SJCRH30 (cell line): ENCODE measurements at regions not wholly inside any gene's neighbourhood (a gene's known extent, or its start where the extent isn't known, plus 50 kb on each side); places are given as distances from the start of the nearest gene placed in this dataset.

ENCODE experiments used
- DNase-seq, 2 experiments: peaks; one replicate each; pipeline ENCODE4 v3.0.0-alpha.2; 2015 to 2020
- H3K27ac ChIP-seq: fragments of 250-450 bp; sonication (Bioruptor Pico); 2 replicates; pipeline ENCODE4 v1.5.1; 2020; ENCODE audit warnings: mild to moderate bottlenecking, moderate library complexity
- H3K27me3 ChIP-seq: fragments of 250-450 bp; sonication (Bioruptor Pico); 2 replicates; pipeline ENCODE4 v1.5.1; 2020; ENCODE audit warnings: mild to moderate bottlenecking, moderate library complexity
- H3K36me3 ChIP-seq: fragments of 250-450 bp; sonication (Bioruptor Pico); 2 replicates; pipeline ENCODE4 v1.5.1; 2020; ENCODE audit warnings: mild to moderate bottlenecking, moderate library complexity
- H3K4me1 ChIP-seq: fragments of 250-450 bp; sonication (Bioruptor Pico); 2 replicates; pipeline ENCODE4 v1.5.1; 2020; ENCODE audit warnings: mild to moderate bottlenecking, moderate library complexity
- H3K4me3 ChIP-seq: fragments of 250-450 bp; sonication (Bioruptor Pico); 2 replicates; pipeline ENCODE4 v1.5.1; 2020; ENCODE audit warnings: mild to moderate bottlenecking, moderate library complexity
- H3K9me3 ChIP-seq: fragments of 250-450 bp; sonication (Bioruptor Pico); replicated peaks from 2 replicates; pipeline ENCODE4 v1.5.1; 2020; ENCODE audit warnings: mild to moderate bottlenecking, moderate library complexity

DNA sequence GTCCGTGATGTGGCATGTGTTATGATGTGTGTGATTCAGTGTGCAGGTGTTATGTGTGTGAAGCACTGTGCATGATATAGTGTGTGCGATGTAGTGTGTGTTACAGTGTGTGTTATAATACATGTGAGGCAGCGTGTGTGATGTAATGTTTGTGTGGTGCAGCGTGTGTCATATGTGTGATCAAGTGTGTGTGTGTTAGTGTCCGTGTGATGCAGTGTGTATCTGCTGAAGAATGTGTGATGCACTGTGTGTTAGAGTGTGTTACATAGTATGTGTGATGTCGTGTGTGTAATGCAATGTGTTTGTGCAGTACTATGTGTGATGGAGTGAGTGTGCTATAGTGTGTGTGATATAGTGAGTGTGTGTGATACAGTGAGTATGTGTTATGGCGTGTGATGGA, 182.8 kb upstream of the SOX11 start:
- Histone ChIP-seq H3K9me3 (no peaks in the 10 kb centered on the region), H3K4me1 (no peaks in the 10 kb centered on the region), H3K4me3 (no peak overlapping the region), H3K27me3 (no peaks in the 10 kb centered on the region), H3K27ac (no peak overlapping the region), H3K36me3 (no peaks in the 10 kb centered on the region)
- DNase-seq: no peak

DNA sequence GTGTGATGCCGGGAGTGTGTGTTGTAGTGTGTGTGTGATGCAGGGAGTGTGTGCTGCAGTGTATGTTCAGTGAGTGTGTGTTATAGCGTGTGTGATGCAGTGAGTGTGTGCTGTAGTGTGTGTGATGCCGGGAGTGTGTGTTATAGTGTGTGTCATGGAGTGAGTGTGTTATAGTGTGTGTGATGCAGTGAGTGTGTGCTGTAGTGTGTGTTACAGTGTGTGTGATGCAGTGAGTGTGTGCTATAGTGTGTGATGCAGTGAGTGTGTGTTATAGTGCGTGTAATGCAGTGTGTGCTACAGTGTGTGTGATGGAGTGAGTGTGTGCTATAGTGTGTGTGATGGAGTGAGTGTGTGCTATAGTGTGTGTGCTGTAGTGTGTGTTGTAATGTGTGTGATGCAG, 182.1 kb upstream of the SOX11 start:
- no peaks in the 10 kb centered on the region for H3K36me3 ChIP-seq
- no peak overlapping the region for H3K4me3 ChIP-seq
- no peaks in the 10 kb centered on the region for H3K4me1 ChIP-seq
- H3K27me3 ChIP-seq: no peaks in the 10 kb centered on the region
- no peak overlapping the region for H3K27ac ChIP-seq
- no peak for DNase-seq
- H3K9me3 ChIP-seq: no peaks in the 10 kb centered on the region

- Histone ChIP-seq H3K27me3 (no peaks in the 10 kb centered on the region), H3K36me3 (no peaks in the 10 kb centered on the region), H3K27ac (no peak overlapping the region), H3K4me3 (no peak overlapping the region), H3K4me1 (no peaks in the 10 kb centered on the region), H3K9me3 (no peaks in the 10 kb centered on the region)
- DNase-seq: no peak
These were observed 176.5 kb upstream of the SOX11 start for GRCh38 chr2:5515693-5516092.

GRCh38 chr2:5519286-5519685, 172.9 kb upstream of the SOX11 start:
- Histone ChIP-seq H3K27me3 (no peaks in the 10 kb centered on the region), H3K9me3 (no peaks in the 10 kb centered on the region), H3K36me3 (no peaks in the 10 kb centered on the region), H3K4me1 (peaks cover 4% of the 10 kb centered on the region), H3K4me3 (no peak overlapping the region), H3K27ac (no peak overlapping the region)
- DNase-seq: no peak

- H3K9me3 ChIP-seq: no peaks in the 10 kb centered on the region
- DNase-seq: peak; percentile 40 to 69
These were observed 171.7 kb upstream of the SOX11 start for GRCh38 chr2:5520463-5520972.

GRCh38 chr2:5521461-5521860, 170.7 kb upstream of the SOX11 start:
- H3K4me1 ChIP-seq: peaks cover 13% of the 10 kb centered on the region
- H3K4me3 ChIP-seq: no peak overlapping the region
- H3K9me3 ChIP-seq: no peaks in the 10 kb centered on the region
- H3K27me3 ChIP-seq: no peaks in the 10 kb centered on the region
- H3K36me3 ChIP-seq: no peaks in the 10 kb centered on the region
- H3K27ac ChIP-seq: no peak overlapping the region
- peak; percentile 29 to 62 for DNase-seq

More at GRCh38 chr2:5520463-5520972, 171.7 kb upstream of the SOX11 start:
- Histone ChIP-seq H3K27me3 (no peaks in the 10 kb centered on the region), H3K4me1 (peaks cover 13% of the 10 kb centered on the region), H3K36me3 (no peaks in the 10 kb centered on the region), H3K4me3 (peak overlapping the region; percentile 22), H3K27ac (no peak overlapping the region)

- no peak overlapping the region for H3K4me3 ChIP-seq
- peak; percentile 72 to 86 for DNase-seq
- no peaks in the 10 kb centered on the region for H3K36me3 ChIP-seq
- H3K27ac ChIP-seq: no peak overlapping the region
- H3K9me3 ChIP-seq: no peaks in the 10 kb centered on the region
- no peaks in the 10 kb centered on the region for H3K27me3 ChIP-seq
- H3K4me1 ChIP-seq: peaks cover 13% of the 10 kb centered on the region
These were observed 167.6 kb upstream of the SOX11 start for GRCh38 chr2:5524551-5524950.

DNA sequence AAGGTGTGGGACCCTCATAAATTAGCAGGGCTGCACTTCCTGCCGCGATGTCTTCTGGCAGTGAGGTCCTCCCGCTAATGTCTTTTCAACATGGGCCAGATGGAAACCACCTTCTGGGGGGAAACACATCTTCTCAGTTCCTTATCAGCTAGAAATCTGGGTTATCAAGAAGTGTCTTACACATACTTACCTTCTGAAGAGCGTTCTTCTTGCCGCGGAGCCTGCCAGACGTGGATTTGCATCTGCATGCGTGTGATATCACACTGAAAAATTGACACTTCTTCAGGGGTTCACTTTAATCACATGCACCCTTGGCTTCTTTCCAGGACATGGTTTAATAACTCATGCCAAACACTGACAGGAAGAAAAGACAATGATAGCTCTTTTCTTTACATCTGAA, 163.5 kb upstream of the SOX11 start:
- Histone ChIP-seq H3K27me3 (no peaks in the 10 kb centered on the region), H3K4me3 (no peak overlapping the region), H3K36me3 (no peaks in the 10 kb centered on the region), H3K4me1 (peaks cover 13% of the 10 kb centered on the region), H3K9me3 (no peaks in the 10 kb centered on the region), H3K27ac (no peak overlapping the region)
- no peak for DNase-seq

DNA sequence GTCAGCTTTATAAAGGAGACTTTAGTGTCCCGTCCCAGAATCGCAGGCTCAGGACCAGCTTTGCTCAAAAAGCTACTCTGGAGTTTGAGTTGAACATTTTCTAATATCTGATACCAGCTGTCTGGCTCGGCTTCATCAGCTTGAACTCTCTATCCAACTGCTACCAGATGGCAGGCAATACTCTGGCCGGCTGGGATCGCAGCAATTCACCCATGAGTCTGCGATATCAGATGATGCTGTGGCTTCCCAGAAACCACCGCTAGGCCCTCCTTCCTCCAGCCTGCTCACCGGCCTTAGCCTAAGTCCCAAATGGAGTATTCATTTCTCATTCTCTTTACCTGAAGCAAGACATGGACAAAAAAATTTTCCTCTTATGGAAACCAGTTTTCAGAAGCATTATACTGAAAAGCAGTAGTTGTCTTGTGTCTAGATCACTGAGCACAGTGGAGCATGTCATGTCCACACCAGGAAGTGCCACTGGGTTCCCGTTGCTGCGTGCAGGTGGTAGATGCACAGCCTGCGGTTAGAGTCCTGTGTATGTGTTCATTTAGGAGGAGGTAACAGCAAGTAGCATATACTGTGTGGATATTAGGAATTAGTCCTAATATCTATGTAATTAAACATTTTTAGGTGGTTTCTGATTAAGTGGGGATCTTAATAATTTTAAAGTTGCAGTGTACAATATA, 162.0 kb upstream of the SOX11 start:
- Histone ChIP-seq H3K4me1 (peaks cover 13% of the 10 kb centered on the region), H3K9me3 (no peaks in the 10 kb centered on the region), H3K27me3 (no peaks in the 10 kb centered on the region), H3K36me3 (no peaks in the 10 kb centered on the region), H3K4me3 (no peak overlapping the region), H3K27ac (no peak overlapping the region)
- DNase-seq: peak in 1 of 2 experiments; percentile 38

DNA sequence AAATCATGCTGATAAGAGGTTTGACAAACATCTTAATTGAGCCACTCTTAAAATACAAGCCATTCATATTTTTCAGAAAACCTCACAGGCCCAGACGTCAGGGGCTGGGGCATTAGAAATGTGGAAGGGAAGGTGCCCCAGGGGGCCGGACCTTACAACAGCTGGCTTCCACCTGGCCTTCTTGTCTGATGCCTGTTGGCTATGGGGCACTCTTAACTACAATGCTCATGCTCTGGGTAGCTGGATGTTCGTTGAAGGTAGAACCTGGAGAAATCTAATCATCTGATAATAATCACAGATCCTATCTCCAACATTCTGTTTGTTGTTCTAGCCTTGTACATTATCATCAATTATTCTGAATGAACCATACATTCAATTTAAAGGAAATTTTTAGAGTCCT, 156.9 kb upstream of the SOX11 start:
- Histone ChIP-seq H3K27ac (no peak overlapping the region), H3K9me3 (no peaks in the 10 kb centered on the region), H3K27me3 (no peaks in the 10 kb centered on the region), H3K36me3 (no peaks in the 10 kb centered on the region), H3K4me3 (no peak overlapping the region), H3K4me1 (peaks cover 35% of the 10 kb centered on the region)
- peak in 1 of 2 experiments; percentile 55 for DNase-seq

DNA sequence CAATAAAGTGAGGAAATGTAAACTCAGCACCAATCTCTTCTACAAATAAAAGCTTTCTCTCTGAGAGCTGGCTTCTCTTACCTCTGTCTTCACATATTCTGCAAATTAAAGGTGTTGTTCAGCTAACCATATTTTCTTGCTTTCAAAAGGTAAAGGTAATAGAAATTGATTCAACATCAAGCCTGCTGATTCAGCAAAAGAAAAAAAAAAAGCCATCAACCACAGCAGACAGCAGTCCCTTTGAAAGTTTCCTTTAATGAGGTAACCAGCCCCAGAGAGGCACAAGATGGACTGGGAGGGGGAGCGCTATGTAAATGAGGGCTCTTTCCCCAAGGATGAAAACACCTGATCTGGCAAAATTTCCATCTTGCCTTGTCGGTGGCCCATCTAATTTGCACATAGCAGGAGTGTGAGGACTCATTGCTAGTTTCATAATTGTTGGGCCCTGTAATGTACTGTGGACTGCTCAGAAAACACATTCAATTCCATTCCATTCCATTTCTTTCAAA, 154.9 kb upstream of the SOX11 start:
- Histone ChIP-seq H3K4me3 (no peak overlapping the region), H3K9me3 (no peaks in the 10 kb centered on the region), H3K27ac (no peak overlapping the region), H3K4me1 (peaks cover 39% of the 10 kb centered on the region), H3K27me3 (no peaks in the 10 kb centered on the region), H3K36me3 (no peaks in the 10 kb centered on the region)
- no peak for DNase-seq

DNA sequence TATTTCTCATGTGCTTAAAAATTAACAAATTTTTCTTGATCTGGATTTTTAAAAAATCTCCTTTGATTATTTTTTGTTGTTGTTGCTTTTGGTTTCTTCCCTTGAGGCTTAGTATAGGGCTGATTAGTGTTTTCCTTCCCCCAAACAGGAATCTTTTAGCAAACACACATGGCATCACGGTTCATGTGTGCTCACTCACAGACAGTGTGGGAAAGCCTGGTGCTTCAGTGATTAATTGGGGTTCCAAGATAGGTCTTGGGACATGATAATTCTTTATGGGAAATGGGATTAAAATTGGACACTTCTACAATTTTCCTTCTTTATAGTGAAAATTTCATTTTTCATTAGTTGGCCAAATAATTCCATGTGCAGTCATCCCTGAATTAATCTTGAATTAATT, 153.9 kb upstream of the SOX11 start:
- Histone ChIP-seq H3K4me3 (no peak overlapping the region), H3K36me3 (no peaks in the 10 kb centered on the region), H3K4me1 (peaks cover 39% of the 10 kb centered on the region), H3K27me3 (no peaks in the 10 kb centered on the region), H3K27ac (peak overlapping the region; percentile 45; the same call in 1 of the 2 replicates), H3K9me3 (peaks cover under 1% of the 10 kb centered on the region; the same call in 1 of the 2 replicates)
- DNase-seq: no peak

DNA sequence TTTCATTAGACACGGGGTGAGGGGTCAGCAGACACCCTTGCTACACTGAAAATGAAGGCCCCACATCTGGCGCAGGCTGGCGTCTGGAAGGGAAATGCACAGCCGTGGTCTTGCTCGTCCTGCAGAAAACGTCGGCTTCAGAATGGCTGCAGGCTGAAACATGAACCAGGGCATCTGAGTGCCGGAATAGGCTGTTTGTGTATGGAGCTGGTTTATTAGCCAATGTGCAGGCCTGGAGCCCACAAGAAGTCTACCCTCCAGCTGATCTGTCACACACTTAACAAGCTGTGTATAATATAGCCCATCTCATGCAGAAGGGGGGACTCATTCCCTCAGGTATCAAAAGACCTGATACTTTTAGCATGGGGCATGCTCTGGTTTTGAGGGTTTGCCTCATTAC, 153.4 kb upstream of the SOX11 start:
- Histone ChIP-seq H3K27me3 (no peaks in the 10 kb centered on the region), H3K9me3 (peaks cover 5% of the 10 kb centered on the region; the same call in 1 of the 2 replicates), H3K36me3 (no peaks in the 10 kb centered on the region), H3K4me1 (peaks cover 38% of the 10 kb centered on the region), H3K4me3 (peak overlapping the region; percentile 51), H3K27ac (peak overlapping the region; percentile 45; the same call in 1 of the 2 replicates)
- peak; percentile 79 to 87 for DNase-seq

DNA sequence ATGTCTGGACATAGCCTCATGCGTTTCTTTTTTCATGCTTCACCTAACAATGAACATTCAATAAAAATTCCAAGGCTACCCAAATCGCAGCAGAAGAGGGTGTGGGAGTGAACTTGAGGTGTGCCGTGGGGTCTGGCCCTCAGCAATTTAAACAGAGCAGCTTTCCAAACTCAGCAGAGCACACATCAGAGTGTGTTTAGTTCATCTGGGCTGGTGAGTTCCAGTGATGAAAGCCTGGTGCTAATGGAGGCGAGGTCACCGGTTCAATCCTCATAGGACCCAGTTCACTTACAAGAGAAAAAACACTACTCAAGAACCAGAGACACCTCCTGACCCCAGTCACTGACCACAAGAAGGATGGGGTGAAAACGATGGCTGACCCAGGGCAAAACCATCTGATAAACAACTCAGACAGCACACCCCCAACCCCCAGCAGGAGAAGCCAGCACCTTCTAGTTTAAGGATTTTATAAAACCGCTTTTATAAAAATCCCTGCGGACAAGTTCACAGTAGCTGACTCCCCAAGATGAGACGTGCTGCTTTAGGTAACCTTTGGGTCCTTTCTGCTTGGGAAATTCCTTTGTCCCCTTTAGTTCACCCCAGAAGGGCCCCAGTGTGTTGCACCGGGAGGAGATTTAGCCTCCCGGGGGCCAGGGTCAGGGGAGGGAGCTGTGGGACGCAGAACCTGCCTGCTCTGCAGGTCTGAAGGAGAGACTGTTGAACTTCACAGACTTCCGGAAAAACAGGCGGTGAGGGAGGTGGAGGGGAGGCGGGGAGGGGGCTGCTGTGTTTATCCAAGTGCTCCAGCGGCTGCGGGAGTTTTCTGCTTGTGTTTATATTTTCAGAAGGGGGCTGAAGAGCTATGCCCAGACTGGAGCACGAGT, 152.7 kb upstream of the SOX11 start:
- H3K9me3 ChIP-seq: peaks cover 11% of the 10 kb centered on the region
- peak overlapping the region; percentile 51 for H3K4me3 ChIP-seq
- DNase-seq: peak; percentile 56 to 69
- no peaks in the 10 kb centered on the region for H3K36me3 ChIP-seq
- peak overlapping the region; percentile 45 for H3K27ac ChIP-seq
- H3K4me1 ChIP-seq: peaks cover 32% of the 10 kb centered on the region
- H3K27me3 ChIP-seq: no peaks in the 10 kb centered on the region

GRCh38 chr2:5540856-5541255, 151.3 kb upstream of the SOX11 start:
- H3K9me3 ChIP-seq: peaks cover 14% of the 10 kb centered on the region
- H3K4me3 ChIP-seq: no peak overlapping the region
- H3K4me1 ChIP-seq: peaks cover 19% of the 10 kb centered on the region
- H3K27ac ChIP-seq: no peak overlapping the region
- no peaks in the 10 kb centered on the region for H3K27me3 ChIP-seq
- no peak for DNase-seq
- H3K36me3 ChIP-seq: no peaks in the 10 kb centered on the region
